A172 (cell line): ENCODE measurements at regions not wholly inside any gene's neighbourhood (a gene's known extent, or its start where the extent isn't known, plus 50 kb on each side); places are given as distances from the start of the nearest gene placed in this dataset.
"Not testable (repeated sequence)": the region's sequence is repeated elsewhere in the genome, so short reads cannot be mapped to it uniquely, and the experiment has no call there.

Source experiments
- DNase-seq: peaks from one replicate; pipeline ENCODE4 v3.0.0-alpha.2; 2015; ENCODE audit warnings: low spot score

DNA sequence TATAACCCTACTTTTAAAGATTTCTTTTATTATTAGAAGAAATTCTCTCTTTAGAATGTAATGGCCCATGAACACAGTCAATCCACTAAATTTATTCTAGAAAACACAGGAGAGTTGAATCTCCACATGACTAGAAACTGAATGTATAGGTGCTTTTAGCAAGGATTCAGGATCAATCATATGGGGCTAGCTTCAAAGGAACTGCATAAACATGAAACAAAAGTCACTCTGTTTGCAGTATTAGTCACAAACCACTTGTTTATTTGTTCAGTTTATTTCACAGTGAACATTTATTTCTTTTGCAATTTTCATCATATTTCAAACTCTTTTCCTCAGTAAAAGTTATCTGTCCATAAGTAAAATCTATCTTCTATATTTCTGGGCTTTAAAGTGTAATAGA, 1604.6 kb downstream of the PCDH18 start:
- DNase-seq, result no peak

DNA sequence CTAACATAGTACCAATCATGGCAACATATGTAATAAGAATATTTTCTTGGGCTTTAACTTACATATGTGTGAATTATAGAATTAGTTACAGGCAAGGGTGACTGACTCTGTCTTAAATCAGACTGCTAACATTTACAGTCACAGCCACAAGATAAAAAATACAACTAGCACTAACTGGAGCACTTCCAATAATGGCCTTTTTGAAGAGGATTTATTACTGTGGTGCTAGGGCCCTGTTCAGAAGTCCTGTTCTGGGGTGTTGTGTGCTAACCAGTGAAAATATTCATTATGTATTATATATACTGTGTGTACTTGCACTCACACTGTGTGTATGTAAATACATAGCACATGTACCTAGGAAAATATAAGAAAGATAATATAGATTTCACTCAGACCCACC, 1611.2 kb downstream of the PCDH18 start:
- no peak for DNase-seq

- DNase-seq, result no peak
These were observed 1615.3 kb downstream of the PCDH18 start for GRCh38 chr4:135917011-135917410.

DNA sequence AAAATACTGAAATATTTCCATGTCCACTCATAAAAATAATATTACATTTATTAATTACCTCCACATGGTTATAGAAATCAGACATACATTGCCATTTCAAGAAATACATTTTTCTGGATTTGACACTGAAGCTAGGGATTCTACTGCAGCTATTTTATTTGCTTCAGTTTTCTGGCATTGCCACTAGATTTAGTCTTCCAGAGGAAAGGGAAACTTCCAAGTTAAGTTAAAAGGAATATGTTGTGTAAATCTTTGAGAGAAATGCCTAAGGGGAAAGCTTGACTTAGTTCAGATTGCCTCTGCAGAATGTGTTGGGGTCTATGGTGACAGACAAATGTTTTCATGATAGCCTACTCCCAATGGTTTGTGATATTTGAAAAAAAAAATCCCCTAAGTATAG, 1631.3 kb downstream of the PCDH18 start:
- no peak for DNase-seq

DNA sequence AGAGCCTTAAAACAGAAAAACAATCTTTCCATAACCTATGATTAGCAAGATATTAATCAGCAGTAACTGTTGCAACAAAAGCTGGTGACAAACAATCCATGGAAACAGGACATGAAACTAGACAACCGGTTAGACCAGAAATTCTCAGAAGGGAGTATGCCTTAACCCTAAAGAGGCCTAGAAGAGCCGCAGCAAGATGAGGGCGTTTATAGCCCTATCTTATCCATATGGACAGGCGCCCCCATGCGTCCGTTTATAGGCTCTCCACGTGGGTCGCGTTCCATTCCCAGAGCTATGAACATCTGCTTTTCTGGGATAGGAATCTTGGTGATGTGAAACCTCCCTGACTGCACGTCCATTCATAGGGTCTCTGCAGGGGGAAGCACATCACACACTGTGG, 1662.7 kb upstream of the PABPC4L start:
- not testable (repeated sequence) for DNase-seq

DNA sequence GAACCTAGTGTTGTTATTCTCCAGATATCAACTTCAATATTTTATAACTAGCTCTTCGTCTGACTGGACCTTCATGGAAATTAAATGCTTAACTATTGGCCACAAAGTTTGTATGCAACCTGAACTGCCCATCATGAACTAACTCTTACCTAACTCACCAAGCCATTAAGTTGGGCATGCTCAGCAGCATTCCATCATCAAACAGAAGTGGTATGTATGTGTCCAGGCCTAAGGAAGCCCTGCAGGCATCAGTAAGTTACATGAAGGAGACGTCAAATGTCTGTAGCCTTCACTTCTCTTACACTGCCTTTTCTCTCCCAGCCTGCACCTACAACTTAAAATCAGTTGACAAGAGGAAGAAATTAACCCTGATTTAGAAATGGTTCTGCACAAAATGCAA, 1639.2 kb upstream of the PABPC4L start:
- no peak for DNase-seq

DNA sequence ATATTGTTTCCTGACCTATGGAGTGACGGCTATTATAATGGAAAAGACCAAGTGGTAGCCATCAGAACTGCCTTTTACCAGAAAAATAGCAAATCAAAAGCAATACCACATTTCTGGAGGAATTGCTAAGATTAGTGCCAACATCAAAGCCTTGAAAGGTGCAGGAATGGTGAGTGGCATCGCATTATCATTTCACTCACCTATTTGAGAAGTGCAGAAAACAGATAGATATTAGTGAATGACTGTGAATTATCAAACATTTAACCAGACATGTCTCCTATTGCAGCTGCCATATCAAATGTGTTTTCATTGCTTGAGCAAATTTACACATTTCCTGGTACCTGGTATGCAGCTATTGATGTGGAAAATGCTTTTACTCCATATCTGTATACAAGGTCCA, 1638.1 kb upstream of the PABPC4L start:
- no peak for DNase-seq

GRCh38 chr4:135838889-135839288, 1637.3 kb upstream of the PABPC4L start:
- peak; percentile 88 for DNase-seq

DNA sequence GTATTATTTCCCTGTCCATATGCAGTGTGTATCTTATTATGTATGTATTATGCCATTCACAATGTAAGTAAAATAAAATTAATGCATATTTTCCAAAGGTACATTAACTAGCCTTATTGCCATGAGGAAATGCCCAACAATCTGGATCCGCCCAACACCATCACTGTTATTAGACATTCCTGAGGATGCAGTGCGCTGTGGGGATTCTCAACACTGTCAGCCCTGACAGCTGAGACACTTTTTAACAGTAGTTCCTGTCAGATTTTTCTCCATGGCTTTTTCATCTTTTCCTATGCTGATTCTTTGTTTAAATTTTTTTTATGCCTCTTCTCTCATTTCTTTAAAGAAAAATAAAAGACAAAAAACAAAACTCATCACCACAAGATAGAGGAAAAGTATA, 1632.9 kb upstream of the PABPC4L start:
- no peak for DNase-seq

- no peak for DNase-seq
These were observed 1631.9 kb upstream of the PABPC4L start for GRCh38 chr4:135833529-135833928.

GRCh38 chr4:135824759-135825296, 1623.2 kb upstream of the PABPC4L start:
- DNase-seq, result no peak

DNA sequence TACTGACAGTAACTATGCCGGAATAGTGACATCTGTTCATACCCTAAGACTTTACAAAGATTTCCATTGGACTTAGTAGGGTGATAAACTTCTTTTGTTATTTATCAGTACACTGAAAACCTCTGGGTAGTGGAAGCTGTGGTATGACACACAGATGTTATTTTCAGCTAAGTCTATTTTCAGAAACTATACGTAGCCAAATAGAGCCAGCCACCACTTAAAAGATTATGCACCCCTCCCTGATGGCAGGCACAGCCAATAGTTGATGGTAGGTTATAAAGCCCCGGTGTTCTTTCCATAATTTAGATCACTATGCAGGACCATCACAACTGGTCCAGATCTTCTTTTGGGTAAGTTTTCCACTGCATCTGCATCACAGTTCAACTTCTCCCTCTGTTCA, 1603.2 kb upstream of the PABPC4L start:
- no peak for DNase-seq

DNA sequence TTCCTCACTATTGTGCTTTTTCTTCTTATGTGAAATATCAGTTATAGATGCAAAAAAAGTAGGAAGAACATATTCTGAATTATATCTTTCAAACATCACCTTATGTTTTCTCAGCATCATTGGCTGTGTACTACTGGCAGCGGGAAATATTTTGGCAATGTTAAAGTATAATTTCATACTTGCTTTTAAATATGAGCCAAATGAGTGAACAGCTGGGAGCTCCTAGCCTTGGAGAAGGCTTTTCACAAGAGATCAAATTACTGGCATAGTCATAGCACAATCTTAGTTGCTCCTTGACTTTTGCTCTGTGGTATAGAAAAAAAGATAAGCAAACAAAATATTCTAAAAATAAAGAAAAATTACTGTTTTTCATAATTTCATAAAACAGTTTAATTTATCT, 1575.8 kb upstream of the PABPC4L start:
- DNase-seq, result no peak

GRCh38 chr4:135775909-135776308, 1574.3 kb upstream of the PABPC4L start:
- DNase-seq, result no peak

DNA sequence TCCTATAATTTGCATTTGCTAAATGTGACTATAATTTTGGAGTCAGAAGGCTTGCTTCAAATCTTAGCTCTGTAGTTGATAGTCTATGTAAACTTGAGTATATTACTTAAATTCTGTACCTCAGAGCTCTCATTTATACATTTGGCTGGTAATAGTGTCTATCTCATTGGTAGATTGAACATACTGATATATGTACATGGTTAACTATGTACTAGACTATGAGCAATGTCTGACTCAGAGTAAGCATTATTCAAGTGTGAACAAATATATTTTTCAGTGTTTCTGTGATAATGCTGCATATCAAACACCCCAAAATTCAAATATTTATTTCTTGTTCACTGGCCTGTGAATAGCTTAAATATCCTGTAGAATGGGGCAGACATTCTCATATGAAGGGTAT, 1568.9 kb upstream of the PABPC4L start:
- no peak for DNase-seq

DNA sequence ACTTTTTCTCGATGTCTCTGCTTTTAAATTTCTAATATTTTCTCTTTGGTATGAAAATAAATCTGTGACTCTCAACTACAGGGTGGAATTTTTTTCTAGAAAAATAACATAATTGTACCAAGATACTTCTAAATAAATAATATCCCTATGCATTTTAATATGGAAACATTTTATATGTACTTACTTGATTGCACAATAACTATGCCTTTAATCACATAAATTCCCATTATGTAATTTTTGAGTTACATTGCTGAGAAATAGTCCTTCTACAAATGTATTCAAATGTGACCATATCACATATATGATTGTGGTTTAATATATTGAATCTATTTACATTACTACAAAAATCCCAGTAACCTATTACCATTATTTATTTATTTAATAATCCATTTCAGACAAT, 1543.3 kb upstream of the PABPC4L start:
- DNase-seq, result no peak

DNA sequence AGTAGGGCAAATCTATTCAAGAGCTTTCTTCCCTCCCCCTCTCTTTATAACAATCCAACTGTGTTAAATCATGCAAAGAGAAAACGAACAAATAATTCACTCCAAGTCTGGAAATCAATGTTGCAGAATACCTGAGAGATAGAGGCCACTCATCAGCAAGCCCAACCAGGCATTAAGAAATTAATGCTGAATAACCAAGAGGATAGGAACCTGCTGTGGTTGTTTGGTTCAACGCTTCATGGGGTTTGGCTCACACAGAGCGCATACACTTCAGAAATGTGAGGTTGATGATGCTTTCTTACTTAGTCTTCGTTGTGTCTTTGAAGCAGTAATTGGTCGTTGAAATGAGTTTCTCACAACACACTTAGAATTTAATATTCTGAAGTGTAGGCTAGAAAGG, 1540.0 kb upstream of the PABPC4L start:
- DNase-seq, result no peak

DNA sequence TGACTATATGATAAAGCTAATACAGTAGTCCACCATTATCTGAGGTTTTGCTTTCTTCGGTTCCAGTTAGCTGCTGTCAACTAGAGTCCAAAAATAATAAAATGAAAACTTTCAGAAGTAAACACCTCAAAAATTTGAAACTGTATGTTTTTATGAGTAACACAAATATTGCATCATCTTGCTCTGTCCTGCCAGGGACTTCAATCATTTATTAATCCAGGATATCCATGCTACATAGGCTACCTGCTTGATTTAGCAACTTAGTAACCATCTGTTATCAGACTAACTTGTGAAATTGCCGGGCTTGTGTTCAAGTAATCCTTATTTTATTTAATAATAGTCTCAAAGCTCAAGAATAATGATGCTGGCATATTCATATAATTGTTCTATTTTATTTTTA, 1537.8 kb upstream of the PABPC4L start:
- no peak for DNase-seq

DNA sequence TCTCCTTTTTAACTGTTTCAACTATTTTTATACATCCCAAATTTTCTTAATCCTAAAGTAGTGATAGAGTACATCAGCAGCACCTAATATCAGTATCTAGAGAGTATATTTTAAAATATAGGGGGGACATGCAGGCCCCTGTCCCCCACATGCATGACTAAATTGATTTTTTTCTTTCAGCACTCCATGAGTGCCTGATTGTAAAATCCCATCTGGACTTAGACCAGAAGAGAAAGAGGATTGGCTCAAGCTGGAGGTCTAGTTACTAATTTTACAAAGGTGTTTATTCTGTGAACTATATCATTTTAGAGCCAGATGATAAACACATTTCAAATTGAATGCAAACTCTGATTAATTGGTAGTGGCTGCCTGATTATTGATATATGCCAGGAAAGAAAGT, 1533.9 kb upstream of the PABPC4L start:
- no peak for DNase-seq

DNA sequence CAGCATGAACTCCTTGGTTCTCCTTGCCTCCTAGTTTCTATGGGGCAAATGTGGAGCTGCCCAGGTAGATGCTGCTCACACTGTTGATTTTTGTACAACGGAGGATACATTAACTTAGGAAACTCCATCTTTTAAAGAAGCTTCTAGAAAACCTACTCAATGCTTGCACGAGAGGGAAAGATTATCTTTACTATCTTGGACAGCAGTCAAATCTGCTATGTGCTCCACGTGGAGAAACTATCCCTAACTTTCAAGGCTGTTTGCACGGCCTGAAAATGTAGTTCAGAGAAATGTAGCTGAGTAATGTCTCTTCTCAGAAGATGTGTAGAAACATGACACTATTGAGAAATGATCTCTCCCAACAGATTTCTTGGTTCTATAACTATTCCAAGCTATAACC, 1530.9 kb upstream of the PABPC4L start:
- no peak for DNase-seq

GRCh38 chr4:135731682-135732081, 1530.1 kb upstream of the PABPC4L start:
- DNase-seq, result no peak

- no peak for DNase-seq
These were observed 1522.8 kb upstream of the PABPC4L start for GRCh38 chr4:135724421-135724820.

GRCh38 chr4:135718019-135718418, 1516.4 kb upstream of the PABPC4L start:
- DNase-seq, result no peak

DNA sequence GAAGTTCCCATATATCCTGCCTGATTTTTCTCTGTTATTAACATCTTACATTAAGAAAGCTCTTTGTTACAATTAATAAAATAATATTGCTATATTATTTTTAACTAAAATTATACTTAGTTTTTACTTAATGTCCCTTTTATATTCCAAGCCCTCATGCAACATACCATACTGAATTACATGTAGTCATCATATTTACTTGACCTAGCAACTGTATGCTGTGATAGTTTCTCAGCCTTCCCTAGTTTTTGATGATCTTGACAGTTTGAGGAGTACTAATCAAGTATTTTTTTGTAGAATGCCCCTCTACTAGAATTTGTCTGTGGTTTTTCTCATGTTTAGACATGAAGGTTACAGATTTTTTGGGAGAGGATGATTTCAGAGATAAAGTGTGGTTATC, 1503.8 kb upstream of the PABPC4L start:
- DNase-seq, result no peak

DNA sequence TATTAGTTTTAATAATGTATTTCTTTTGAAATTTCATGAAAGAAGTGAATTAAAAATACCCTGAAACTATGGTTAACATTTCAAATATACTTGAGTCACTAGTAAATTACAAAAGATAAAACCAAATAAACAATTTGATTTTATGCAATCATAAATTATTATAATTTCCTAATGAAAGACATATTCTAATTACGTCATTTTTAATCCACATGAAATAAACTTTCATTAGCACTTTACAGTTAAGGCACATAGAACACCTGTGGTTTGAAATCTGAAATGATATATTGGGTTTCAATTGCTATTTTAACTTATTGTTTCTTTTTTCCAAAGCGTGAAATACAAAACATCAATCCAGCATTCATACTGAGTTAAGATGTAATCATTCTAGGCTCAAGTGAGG, 1492.5 kb upstream of the PABPC4L start:
- no peak for DNase-seq
